B cell (primary cell): ENCODE measurements at regions not wholly inside any gene's neighbourhood (a gene's known extent, or its start where the extent isn't known, plus 50 kb on each side); places are given as distances from the start of the nearest gene placed in this dataset.

Experiments
- CTCF ChIP-seq: fragments of 200-600 bp; IDR thresholded peaks from one replicate; pipeline ENCODE4 v1.8.0; 2022; ENCODE audit warnings: antibody characterized with exemption, mild to moderate bottlenecking
- EZH2 ChIP-seq: IDR thresholded peaks from 2 replicates; pipeline ENCODE4 v1.6.1; 2012; ENCODE audit warnings: borderline replicate concordance, low read depth, mild to moderate bottlenecking, moderate library complexity, low read length; ENCODE audit not compliant: insufficient read depth, poor library complexity, severe bottlenecking

GRCh38 chr6:169340395-169340794 lies 86.7 kb upstream of the THBS2 start:
- TF ChIP-seq EZH2 (no peak), CTCF (no peak)
